ENCODE measurements at regions not wholly inside any gene's neighbourhood (a gene's known extent, or its start where the extent isn't known, plus 50 kb on each side); places are given as distances from the start of the nearest gene placed in this dataset.

GRCh38 chr19:34017601-34018000, 154.7 kb upstream of the LSM14A start:
- TF ChIP-seq FOXM1 (IDR thresholded peaks at IDR 0.05; ENCODE audit: borderline replicate concordance) (no peak), SP1 (IDR thresholded peaks at IDR 0.05) (no peak), ARNT (IDR thresholded peaks at IDR 0.05) (no peak), HDGF (IDR thresholded peaks at IDR 0.05; ENCODE audit: borderline replicate concordance) (no peak)

Measured in HEK293T (cell line).